ENCODE measurements at regions not wholly inside any gene's neighbourhood (a gene's known extent, or its start where the extent isn't known, plus 50 kb on each side); places are given as distances from the start of the nearest gene placed in this dataset.
"Not testable (repeated sequence)": the region's sequence is repeated elsewhere in the genome, so short reads cannot be mapped to it uniquely, and the experiment has no call there.

DNA sequence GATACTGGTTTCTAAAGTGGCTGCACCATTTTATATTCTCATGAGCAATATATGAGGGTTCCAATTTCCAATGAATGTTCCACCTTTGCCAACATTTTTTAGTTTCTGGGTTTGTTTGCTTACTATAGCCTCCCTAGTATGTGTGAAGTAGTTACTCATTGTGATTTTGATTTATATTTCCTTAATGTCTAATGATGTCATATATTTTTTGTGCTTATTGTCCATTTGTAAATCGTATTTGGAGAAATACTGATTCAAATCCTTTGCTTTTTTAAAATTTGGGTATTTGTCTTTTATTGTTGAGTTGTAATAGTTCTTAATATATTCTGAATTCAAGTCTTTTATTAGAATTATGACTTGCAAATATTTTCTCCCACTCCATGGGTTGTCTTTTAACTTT lies 161.0 kb upstream of the C11orf58 start:
- Histone ChIP-seq H3K27me3 (replicated peaks in 1 of 4; ENCODE audit: control extremely low read depth in 1 of 4, control insufficient read depth in 3 of 4, insufficient read depth in 4 of 4, low read length in 3 of 4) (no peaks in the 10 kb centered on the region), H3K36me3 (replicated peaks in 1 of 2; ENCODE audit: control extremely low read depth in 1 of 2, control insufficient read depth in 1 of 2, extremely low read depth in 1 of 2, insufficient read depth in 2 of 2, low read length in 1 of 2) (no peaks in the 10 kb centered on the region), H3K4me2 (replicated peaks; ENCODE audit: low read depth, low read length, poor library complexity, severe bottlenecking) (no peak overlapping the region), H2AFZ (ENCODE audit: insufficient read depth, low read depth, low read length, poor library complexity, severe bottlenecking) (no peak overlapping the region), H3K79me2 (ENCODE audit: control insufficient read depth, insufficient read depth, low read length) (no peaks in the 10 kb centered on the region), H3K9me3 (ENCODE audit: control extremely low read depth in 1 of 3, control insufficient read depth in 2 of 3, insufficient read depth in 1 of 3, low read length in 2 of 3) (no peaks in the 10 kb centered on the region), H3K4me1 (ENCODE audit: control insufficient read depth in 2 of 2, insufficient read depth in 2 of 2, low read length in 2 of 2) (no peaks in the 10 kb centered on the region), H3K4me3 (ENCODE audit: control extremely low read depth in 1 of 5, extremely low read depth in 1 of 5, insufficient read depth in 1 of 5, low read depth in 2 of 5, low read length in 4 of 5) (no peak overlapping the region), H4K20me1 (ENCODE audit: control insufficient read depth, insufficient read depth, low read length, poor library complexity, severe bottlenecking) (no peaks in the 10 kb centered on the region), H3K27ac (ENCODE audit: low read length in 2 of 2) (no peak overlapping the region), H3K9ac (ENCODE audit: low read length) (no peak overlapping the region)
- H3K27ac Mint-ChIP-seq: no peak overlapping the region
- peaks cover 3% of the 10 kb centered on the region for H3K9me3 Mint-ChIP-seq (ENCODE audit: insufficient read depth)
- no CpG with 5 or more reads among the region's 1 CpG for WGBS (ENCODE audit: insufficient coverage)
- no peaks in the 10 kb centered on the region for H3K4me1 Mint-ChIP-seq
- ATAC-seq (ENCODE audit: low read depth) (no peak), DNase-seq (no peak)
- no peak for TF ChIP-seq EZH2 (IDR thresholded peaks at IDR 0.05; ENCODE audit: borderline replicate concordance, insufficient read depth, low read depth, low read length, poor library complexity, severe bottlenecking)
- TF ChIP-seq, protein P1, sequence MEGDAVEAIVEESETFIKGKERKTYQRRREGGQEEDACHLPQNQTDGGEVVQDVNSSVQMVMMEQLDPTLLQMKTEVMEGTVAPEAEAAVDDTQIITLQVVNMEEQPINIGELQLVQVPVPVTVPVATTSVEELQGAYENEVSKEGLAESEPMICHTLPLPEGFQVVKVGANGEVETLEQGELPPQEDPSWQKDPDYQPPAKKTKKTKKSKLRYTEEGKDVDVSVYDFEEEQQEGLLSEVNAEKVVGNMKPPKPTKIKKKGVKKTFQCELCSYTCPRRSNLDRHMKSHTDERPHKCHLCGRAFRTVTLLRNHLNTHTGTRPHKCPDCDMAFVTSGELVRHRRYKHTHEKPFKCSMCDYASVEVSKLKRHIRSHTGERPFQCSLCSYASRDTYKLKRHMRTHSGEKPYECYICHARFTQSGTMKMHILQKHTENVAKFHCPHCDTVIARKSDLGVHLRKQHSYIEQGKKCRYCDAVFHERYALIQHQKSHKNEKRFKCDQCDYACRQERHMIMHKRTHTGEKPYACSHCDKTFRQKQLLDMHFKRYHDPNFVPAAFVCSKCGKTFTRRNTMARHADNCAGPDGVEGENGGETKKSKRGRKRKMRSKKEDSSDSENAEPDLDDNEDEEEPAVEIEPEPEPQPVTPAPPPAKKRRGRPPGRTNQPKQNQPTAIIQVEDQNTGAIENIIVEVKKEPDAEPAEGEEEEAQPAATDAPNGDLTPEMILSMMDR (IDR thresholded peaks at IDR 0.05): no peak
- no peaks in the 10 kb centered on the region for H3K27me3 Mint-ChIP-seq
- POLR2A ChIA-PET: no interaction called here
- intact Hi-C loops (cut with micrococcal nuclease): no loop called here
- no peak overlapping the region for H3K4me3 Mint-ChIP-seq
- CTCF ChIA-PET: no interaction called here

DNA sequence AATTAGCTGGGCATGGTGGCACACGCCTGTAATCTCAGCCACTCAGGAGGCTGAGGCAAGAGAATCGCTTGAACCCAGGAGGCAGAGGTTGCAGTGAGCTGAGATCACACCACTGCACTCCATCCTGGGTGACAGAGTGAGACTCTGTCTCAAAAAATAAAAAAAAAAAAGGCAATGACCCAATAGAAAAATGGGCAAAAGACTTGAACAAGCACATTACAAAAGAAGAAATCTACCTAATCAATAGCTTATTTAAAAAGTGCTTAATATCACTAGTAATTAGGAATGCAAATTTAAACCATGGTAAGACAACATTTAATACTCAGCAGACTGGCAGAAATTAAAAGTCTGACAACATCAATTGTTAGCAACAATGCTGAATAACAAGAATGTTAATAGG lies 163.6 kb upstream of the C11orf58 start:
- CTCF ChIA-PET: not testable (repeated sequence)

More for the DNA sequence above, 163.6 kb upstream of the C11orf58 start:
- H3K27ac Mint-ChIP-seq; intact Hi-C loops (cut with micrococcal nuclease); H3K4me3 Mint-ChIP-seq; ATAC-seq (ENCODE audit: low read depth); H3K36me3 ChIP-seq (replicated peaks in 1 of 2; ENCODE audit: control extremely low read depth in 1 of 2, control insufficient read depth in 1 of 2, extremely low read depth in 1 of 2, insufficient read depth in 2 of 2, low read length in 1 of 2); H3K27me3 Mint-ChIP-seq; H3K4me1 Mint-ChIP-seq; H3K27me3 ChIP-seq (replicated peaks in 1 of 4; ENCODE audit: control extremely low read depth in 1 of 4, control insufficient read depth in 3 of 4, insufficient read depth in 4 of 4, low read length in 3 of 4); H2AFZ ChIP-seq (ENCODE audit: insufficient read depth, low read depth, low read length, poor library complexity, severe bottlenecking); H3K79me2 ChIP-seq (ENCODE audit: control insufficient read depth, insufficient read depth, low read length); POLR2A ChIA-PET; DNase-seq; H3K4me1 ChIP-seq (ENCODE audit: control insufficient read depth in 2 of 2, insufficient read depth in 2 of 2, low read length in 2 of 2); H3K9ac ChIP-seq (ENCODE audit: low read length); H3K9me3 Mint-ChIP-seq (ENCODE audit: insufficient read depth); H3K4me3 ChIP-seq (ENCODE audit: control extremely low read depth in 1 of 5, extremely low read depth in 1 of 5, insufficient read depth in 1 of 5, low read depth in 2 of 5, low read length in 4 of 5); H3K27ac ChIP-seq (ENCODE audit: low read length in 2 of 2); H3K9me3 ChIP-seq (ENCODE audit: control extremely low read depth in 1 of 3, control insufficient read depth in 2 of 3, insufficient read depth in 1 of 3, low read length in 2 of 3); H4K20me1 ChIP-seq (ENCODE audit: control insufficient read depth, insufficient read depth, low read length, poor library complexity, severe bottlenecking); H3K4me2 ChIP-seq (replicated peaks; ENCODE audit: low read depth, low read length, poor library complexity, severe bottlenecking): not testable (repeated sequence)
- WGBS (ENCODE audit: insufficient coverage): no CpG with 5 or more reads among the region's 2 CpGs
